ENCODE measurements at regions not wholly inside any gene's neighbourhood (a gene's known extent, or its start where the extent isn't known, plus 50 kb on each side); places are given as distances from the start of the nearest gene placed in this dataset.

- no TSS peak for BruUV-seq (replicated peaks)
- H3K4ac ChIP-seq (ENCODE audit: low read depth, low read length) = no peak overlapping the region
- intact Hi-C loops (cut with micrococcal nuclease) (loop anchor here (1.0 to 10.0 kb wide), 4 partner anchors 271 to 1048 kb away; partner anchors contain the start of genes FANCB and MOSPD2), in situ Hi-C loops (cut with MboI; ENCODE audit: low sequenced_read_pairs) (loop anchor here (5.0 to 10.0 kb wide), 2 partner anchors 1046 to 1099 kb away; no protein-coding TSS in a partner anchor), dilution Hi-C loops (cut with HindIII; ENCODE audit: low sequenced_read_pairs, unreplicated experiment) (no loop called here)
- no peak overlapping the region for H3K4me3 ChIP-seq (ENCODE audit: insufficient read depth, low read depth, low read length)
- H3K14ac ChIP-seq (replicated peaks; ENCODE audit: low read depth, low read length) = no peak overlapping the region
- no peak overlapping the region for H2BK120ac ChIP-seq (ENCODE audit: low read depth, low read length)
- H2AFZ ChIP-seq (replicated peaks; ENCODE audit: low read length, poor library complexity) = no peak overlapping the region
- ChIA-PET CTCF (no interaction called here), POLR2A (ENCODE audit: unreplicated experiment) (no interaction called here)
- no peak overlapping the region for H2AK5ac ChIP-seq (ENCODE audit: low read depth, low read length)
- H3K4me1 ChIP-seq (ENCODE audit: control insufficient read depth, insufficient read depth, low read length) = no peaks in the 10 kb centered on the region
- ATAC-seq (ENCODE audit: low read depth) (no peak), DNase-seq (no peak)
- H4K5ac ChIP-seq (ENCODE audit: low read depth, low read length) = no peak overlapping the region
- H3K56ac ChIP-seq (ENCODE audit: extremely low read depth, insufficient read depth, low read length) = no peak overlapping the region
- no peaks in the 10 kb centered on the region for H3K9me3 ChIP-seq (ENCODE audit: control insufficient read depth, insufficient read depth, low read length)
- TF ChIP-seq CEBPB (IDR thresholded peaks at IDR 0.05; ENCODE audit: low read depth, low read length) (no peak), FOS (IDR thresholded peaks at IDR 0.05; ENCODE audit: low read depth, low read length) (no peak), SMC3 (IDR thresholded peaks at IDR 0.05; ENCODE audit: low read depth, low read length) (no peak), BHLHE40 (IDR thresholded peaks at IDR 0.05; ENCODE audit: low read depth, low read length) (no peak), NFE2L2 (IDR thresholded peaks at IDR 0.05; ENCODE audit: low read depth, low read length) (no peak), CHD1 (IDR thresholded peaks at IDR 0.05; ENCODE audit: low read depth, low read length) (no peak), RAD21 (IDR thresholded peaks at IDR 0.05; ENCODE audit: low read length) (no peak), USF2 (IDR thresholded peaks at IDR 0.05; ENCODE audit: low read depth, low read length) (no peak), CTCF (conservative IDR thresholded peaks at IDR 0.05; ENCODE audit: low read depth, low read length) (no peak), MAZ (IDR thresholded peaks at IDR 0.05; ENCODE audit: borderline replicate concordance, low read depth, low read length) (no peak), RCOR1 (IDR thresholded peaks at IDR 0.05; ENCODE audit: insufficient replicate concordance, low read length) (no peak), MAFK (IDR thresholded peaks at IDR 0.05; ENCODE audit: low read depth, low read length) (no peak), ELK1 (IDR thresholded peaks at IDR 0.05; ENCODE audit: borderline replicate concordance, low read depth, low read length) (no peak), RFX5 (IDR thresholded peaks at IDR 0.05; ENCODE audit: low read depth, low read length) (no peak), POLR2A (IDR thresholded peaks at IDR 0.05; ENCODE audit: low read depth, low read length) (no peak)
- H3K27ac ChIP-seq (ENCODE audit: insufficient read depth, low read length) = no peak overlapping the region
- H3K18ac ChIP-seq (ENCODE audit: low read depth, low read length) = no peak overlapping the region
- no peaks in the 10 kb centered on the region for H3K36me3 ChIP-seq (ENCODE audit: control insufficient read depth, insufficient read depth, low read length)
- no peak overlapping the region for H4K91ac ChIP-seq (ENCODE audit: insufficient read depth, low read depth, low read length)
- H2BK20ac ChIP-seq (ENCODE audit: low read depth, low read length) = no peak overlapping the region
- H3K9me1 ChIP-seq (ENCODE audit: insufficient read depth, low read length) = no peaks in the 10 kb centered on the region
- H3K9ac ChIP-seq (ENCODE audit: low read depth, low read length) = no peak overlapping the region
- H4K20me1 ChIP-seq (ENCODE audit: insufficient read depth, low read length) = no peaks in the 10 kb centered on the region
- no peak overlapping the region for H2AK9ac ChIP-seq (replicated peaks; ENCODE audit: low read depth, low read length, poor library complexity)
- peaks cover 2% of the 10 kb centered on the region for H3K27me3 ChIP-seq (ENCODE audit: control insufficient read depth, insufficient read depth, low read length)
- no peaks in the 10 kb centered on the region for H3K79me1 ChIP-seq (ENCODE audit: low read depth in 1 of 2, low read length in 2 of 2)
- H3K4me2 ChIP-seq (ENCODE audit: low read depth, low read length) = no peak overlapping the region
- H2BK15ac ChIP-seq (ENCODE audit: low read depth, low read length) = no peak overlapping the region
- H3K23ac ChIP-seq (ENCODE audit: low read depth, low read length) = no peak overlapping the region
- WGBS, 2 experiments (ENCODE audit: extremely low coverage in 2 of 2, insufficient read length in 1 of 2) = 17% methylated on average over 1 of the region's 1 CpG; no CpG with 5 or more reads in 1 of the 2 experiments
- no peak overlapping the region for H2BK5ac ChIP-seq (ENCODE audit: low read depth, low read length, poor library complexity, severe bottlenecking)
- H4K8ac ChIP-seq (ENCODE audit: low read depth in 2 of 2, low read length in 2 of 2) = no peak overlapping the region
These were observed 126.1 kb downstream of the ASB9 start for GRCh38 chrX:15143825-15144121.

Measured in IMR-90 (cell line).